COLO668 (cell line): ENCODE measurements at regions not wholly inside any gene's neighbourhood (a gene's known extent, or its start where the extent isn't known, plus 50 kb on each side); places are given as distances from the start of the nearest gene placed in this dataset.

Experiments
- DNase-seq: peaks from one replicate; lab custom pipeline; 2025; ENCODE audit not compliant: unreplicated experiment; lab: John Stamatoyannopoulos, UW

DNA sequence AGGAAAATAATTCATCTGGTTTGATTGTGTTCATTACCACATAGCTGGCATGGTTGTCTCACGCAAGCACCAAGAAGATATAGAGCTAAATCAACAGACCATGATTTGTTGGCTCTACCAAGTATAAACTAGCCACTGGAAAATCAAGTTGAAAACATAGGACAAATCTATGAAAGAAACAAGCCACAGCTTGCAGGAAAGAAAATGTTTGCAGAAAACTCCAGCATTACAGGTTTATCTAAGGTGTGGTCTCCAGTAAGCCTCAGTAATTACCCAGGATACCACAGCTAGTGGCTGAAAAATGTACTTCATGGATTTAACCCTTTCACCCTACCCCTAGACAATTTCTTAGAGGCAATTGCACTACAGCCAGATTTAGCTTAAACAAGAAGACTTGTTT, 340.6 kb downstream of the SOX2 start:
- no peak for DNase-seq

DNA sequence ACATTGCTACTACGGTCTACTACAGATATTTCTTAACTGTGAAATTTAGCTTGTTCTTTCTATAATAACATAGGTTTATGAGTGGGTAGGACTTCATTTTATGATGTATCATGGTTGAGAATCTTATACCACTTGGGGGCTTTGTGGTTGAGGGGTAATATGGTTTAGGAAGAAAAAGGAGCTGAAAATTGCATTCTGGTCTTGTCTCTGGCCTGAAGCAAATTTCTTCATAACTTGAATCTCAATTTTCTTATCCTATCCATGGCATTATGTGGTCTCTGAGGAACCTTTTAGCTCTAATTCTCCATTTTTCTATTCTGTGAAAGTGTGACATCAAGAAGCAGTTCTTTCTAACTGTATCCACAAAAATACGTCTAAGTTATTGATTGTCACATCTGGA, 341.0 kb downstream of the SOX2 start:
- DNase-seq, result no peak

DNA sequence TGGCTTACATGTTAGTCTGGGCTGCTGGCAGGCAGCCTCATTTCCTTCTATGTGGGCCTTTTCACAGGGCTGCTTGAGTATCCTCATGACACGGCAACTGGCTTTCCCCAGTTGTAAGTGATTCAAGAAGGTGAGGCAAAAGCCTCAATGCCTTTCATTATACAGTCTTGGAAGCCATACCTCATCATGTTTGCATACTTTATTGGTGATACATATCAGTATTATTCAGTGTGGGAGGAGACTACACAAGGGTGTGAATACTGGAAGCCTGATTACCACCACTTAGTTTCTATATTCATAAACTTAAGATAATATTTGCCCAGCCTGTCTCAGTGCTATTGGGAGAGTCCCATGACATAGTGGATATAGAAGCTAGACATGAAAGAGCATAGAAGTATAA, 346.8 kb downstream of the SOX2 start:
- no peak for DNase-seq

DNA sequence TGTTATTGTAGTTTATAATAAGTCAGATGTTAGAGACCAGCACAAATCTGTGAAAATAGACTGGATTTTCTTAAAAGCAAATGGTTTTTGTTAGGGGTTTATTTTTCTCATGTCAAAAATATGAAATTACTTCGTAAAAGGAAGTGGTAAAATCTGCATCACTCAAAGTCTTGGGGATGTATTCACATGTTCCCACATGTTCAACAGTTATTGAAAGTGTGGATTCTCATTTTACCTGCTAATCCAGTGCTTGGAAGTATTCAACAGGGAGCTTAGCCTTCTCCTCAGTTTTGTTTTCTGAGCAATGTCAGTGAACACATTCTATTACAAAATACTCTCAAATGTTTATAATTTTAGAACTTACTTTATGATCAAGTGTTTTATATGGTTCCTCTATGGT, 352.0 kb downstream of the SOX2 start:
- DNase-seq, result no peak

DNA sequence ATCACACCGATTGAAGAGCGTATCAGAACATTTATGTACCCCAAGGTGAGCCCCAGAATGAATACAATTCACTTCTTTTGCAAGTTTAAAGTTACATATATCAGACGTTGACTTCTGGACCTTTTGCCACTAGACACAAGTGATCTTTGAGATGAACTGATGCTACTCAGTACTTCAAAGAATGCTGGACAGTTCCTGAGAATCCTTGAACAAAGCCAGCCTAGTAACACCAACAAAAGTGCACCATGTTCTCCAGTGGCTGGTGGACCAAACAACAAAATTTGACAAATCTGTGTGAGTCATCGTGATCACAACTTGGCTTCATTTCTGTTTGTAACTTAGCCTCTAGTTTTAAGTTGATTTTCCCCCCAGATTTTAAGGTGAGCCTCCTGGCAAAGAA, 355.7 kb downstream of the SOX2 start:
- DNase-seq, result no peak

DNA sequence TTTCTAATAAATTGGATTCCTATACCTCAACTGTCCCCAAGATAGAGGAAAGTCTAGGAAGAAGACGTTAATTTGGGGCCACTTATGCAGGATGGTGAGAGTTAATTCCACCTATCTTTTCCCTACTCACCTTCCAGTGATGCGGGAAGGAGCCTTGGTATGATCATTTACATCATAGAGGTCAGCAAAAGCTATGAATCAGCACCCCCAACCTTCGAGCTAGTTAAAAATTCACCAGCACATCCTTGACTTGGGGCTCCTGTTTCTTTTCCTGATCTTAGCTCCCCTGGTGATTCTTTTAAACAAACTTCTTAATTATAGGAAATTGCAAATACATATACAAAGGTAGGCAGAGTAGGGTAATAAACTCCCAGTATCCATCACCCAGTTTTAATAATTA, 366.6 kb downstream of the SOX2 start:
- DNase-seq, result no peak

DNA sequence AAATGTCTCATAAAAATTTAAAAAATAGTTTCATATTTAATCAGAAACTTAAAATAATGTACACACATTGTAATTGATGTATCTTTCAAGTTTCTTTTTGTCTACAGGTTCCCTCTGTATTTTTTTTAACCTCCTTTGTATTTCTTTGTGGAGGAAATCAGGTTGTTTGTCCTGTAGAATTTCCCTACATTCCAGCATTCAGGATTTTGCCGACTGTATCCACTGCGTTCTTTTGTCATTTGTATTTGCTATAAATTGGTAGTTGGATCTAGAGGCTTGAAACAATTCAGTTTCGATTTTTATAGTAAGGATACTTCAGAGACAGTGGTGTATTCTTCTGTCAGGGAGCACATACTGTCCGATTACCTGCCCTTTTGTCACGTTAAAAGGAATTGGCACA, 367.2 kb downstream of the SOX2 start:
- DNase-seq, result no peak

DNA sequence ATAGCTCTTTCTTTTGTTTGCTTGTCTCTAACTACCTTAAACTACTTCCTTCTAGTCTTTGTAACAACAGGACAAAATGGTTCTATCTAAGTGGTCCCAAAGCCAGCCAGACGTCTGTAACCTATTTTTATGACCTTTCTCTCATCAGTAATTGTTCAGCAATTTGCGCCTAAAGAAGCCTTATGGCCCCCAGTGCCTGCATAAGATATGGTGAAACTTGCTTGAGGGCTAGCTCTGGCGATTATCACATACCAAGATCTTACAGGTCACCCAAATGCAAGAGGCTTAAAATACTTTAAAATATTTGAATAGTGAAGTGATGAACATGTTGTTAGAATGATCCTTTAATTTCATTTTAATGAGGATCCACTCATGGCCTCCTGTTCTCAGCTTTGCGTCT, 369.4 kb downstream of the SOX2 start:
- no peak for DNase-seq

DNA sequence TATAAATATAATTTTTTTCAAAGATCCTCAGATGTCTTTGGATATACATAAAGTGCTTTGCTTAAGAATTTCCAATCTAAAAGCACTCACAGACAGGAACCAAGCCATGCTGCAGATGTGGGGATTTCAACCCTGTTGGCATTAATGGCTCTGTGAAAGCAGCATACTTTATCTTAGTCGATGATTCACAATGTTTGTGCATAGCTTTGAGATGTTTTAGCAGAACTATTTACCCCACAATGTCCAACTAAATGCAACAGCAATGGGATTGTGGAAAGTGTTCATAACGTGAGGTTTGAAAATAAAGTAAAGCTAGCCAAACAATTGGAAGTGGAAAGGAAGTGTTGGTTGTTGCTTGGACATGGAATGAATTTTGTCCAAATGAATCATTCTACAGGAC, 371.4 kb downstream of the SOX2 start:
- no peak for DNase-seq

DNA sequence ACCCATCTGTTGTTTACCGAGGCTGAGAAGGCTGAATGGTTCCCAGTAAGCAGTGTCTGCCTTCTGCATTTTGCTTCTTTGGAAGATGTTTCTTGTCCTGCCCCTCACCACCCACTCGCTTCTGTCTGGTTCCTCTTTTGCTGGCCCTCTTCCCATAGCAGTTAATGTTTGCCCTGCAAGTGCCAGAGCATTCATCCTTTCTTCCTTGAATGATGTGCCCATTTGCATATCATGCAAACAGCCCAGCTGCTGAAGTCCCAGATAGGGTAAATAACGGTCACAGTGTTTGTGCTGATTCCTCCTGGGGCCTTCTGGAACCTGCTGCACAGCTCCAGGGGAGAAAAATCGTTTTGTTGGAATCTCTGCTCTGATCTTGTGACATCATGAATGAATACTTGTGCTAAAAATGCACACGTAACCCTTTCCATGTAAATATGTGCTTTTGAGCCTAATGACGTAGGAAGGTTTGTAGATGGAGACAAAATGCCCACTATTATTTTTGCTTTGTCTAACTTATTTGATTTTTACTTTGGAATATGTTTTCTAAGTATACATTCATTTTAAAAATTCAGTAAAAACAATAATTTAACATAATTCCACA, 381.0 kb downstream of the SOX2 start:
- peak; percentile 4 for DNase-seq

DNA sequence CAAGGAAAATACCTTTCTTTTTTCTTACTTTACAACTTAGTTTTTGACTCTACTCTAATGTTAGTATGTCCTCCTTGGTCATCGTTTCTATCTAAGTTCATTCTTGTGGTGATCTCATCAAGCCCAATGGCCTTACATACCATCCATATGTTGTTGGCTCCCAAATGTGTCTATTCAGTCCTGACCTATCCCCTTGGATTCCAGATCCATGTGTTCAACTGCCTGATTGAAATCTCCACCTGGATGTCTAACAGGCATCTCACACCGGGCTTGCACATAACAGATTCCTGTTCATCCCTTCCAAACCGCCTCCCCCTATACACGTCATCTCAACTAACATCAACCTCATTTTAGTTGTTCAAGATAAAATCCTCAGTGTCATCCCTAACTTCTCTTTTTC, 382.6 kb downstream of the SOX2 start:
- no peak for DNase-seq

DNA sequence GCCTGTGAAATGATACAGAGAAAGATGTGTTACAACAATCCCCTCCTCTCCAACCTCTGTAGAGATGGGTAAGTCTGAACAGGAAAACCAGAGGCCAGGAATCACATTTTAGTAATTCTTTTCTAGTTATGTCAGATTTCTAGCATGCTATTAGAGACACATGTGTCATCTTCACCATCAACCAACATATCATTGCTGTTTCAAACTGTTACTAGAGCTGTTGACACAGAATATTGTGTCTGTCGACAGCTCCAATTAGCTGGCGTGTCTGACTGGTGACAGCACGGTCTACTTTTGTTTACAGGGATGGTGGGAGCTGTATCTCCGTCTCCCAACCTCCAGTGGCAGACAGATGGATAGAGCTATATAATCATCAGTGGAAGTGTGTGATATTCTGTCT, 393.2 kb downstream of the SOX2 start:
- DNase-seq, result no peak

DNA sequence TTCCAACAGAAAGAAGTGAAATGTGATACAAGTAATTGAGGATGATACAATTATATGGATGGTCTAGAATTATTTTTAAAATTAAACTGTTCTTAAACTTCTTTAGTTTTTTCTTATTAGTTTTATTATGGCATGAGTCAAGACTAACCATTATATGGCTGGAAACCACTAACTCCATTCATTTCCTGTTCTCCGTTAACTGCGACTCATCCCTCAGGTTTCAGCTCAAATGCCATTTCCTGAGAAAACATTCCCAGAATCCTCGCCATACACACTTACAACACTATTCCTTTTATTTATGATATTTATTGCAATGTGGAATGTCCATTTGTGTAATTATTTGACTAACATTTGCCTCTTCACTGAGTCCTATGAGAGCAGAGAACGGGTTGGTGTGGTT, 394.1 kb downstream of the SOX2 start:
- DNase-seq, result no peak

DNA sequence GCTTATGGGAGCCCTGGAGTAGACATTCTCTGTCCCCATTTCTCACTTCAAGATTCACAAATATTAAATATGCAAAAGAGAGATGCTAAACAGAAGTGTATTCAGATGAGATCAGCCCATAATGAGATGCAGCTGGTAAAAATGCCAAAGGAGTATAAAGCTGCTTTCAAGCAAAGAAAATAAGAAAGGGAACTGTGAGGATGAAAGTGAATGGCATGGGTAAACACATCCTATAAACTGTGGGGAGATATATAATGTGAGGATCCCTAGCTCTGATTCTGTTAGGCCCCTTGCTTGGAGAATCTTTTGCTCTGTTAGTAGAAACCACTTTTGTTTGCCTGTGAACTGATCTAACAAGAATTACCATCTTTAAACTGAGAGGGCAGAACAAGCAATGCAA, 396.6 kb downstream of the SOX2 start:
- no peak for DNase-seq

DNA sequence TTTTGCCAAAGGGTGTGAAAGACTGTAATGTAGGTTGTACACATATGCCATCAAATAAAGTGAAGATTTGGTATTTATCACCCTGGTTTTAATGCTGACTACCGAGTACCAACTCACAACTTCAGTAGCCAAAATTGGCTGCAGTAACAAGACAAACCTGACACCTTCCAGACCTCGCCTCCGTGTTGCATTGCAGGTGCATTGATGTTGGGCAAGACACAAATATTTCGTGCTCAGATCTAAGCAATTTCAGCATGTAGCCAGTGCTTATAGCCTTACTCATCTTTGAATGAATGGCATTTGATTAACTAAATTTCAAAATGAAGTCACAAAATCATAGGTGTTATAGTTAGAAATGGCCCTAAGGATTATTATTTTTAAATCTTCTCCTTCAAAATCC, 400.2 kb downstream of the SOX2 start:
- DNase-seq, result no peak

DNA sequence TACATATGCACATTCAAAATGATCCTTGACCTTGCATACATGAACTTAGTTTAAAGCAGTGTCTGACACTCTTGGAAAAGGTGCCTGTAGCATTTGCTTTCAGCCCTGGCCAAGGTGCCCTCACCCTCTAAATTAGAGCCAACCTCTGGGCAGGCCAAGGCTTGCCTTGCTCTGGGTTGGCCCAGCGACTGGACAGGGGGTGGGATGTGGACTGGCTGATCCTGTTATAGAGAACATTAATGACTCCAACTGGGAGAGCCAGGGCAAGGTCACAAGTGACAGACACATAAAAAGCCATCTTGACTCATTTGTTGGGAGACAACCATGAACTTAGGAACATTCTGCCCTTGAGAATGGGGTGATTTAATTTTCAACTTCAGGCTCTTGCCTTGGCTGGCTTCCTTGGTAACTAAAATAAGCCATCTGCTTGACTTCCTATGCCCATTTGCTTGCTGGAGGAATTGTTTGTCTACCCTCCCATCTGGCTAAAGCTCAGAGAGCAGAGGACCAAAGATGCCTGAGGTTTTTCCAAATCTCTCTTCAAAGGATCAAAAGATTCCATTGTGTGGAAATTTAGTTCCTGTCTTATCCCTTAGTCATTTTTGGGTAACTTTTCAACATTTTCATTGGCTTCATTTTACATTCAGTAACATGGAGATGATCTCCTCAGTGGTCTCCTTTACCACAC, 403.7 kb downstream of the SOX2 start:
- DNase-seq, result no peak

DNA sequence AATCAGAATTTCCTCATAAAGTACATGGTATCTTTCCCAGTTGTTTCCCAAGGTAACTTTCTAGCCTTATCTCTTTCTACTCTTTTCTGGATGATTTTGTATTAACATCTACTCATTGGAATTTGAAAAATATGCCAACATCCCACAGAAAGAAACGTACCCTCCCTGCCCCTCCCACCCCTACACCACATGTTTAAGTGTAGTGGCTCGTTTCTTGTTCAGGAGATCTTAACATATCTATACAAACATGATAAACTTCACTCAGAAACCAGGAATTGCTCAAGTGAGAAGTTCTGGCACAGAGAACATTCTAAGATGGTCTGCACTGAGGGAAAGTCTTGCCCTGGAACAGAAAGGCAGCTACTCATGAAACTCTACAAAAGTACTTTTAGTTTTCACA, 404.7 kb downstream of the SOX2 start:
- no peak for DNase-seq

DNA sequence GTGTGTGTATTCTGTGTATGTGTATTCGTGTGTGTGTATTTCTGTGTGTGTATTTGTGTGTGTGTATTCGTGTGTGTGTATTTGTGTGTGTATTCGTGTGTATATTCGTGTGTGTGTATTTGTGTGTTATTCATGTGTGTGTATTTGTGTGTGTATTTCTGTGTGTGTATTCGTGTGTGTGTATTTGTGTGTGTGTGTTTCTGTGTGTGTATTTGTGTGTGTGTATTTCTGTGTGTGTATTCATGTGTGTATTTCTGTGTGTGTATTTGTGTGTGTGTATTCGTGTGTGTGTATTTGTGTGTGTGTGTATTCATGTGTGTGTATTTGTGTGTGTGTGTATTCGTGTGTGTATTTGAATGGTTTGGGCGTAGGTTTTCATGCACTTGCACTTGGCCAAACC, 405.4 kb downstream of the SOX2 start:
- DNase-seq, result no peak

DNA sequence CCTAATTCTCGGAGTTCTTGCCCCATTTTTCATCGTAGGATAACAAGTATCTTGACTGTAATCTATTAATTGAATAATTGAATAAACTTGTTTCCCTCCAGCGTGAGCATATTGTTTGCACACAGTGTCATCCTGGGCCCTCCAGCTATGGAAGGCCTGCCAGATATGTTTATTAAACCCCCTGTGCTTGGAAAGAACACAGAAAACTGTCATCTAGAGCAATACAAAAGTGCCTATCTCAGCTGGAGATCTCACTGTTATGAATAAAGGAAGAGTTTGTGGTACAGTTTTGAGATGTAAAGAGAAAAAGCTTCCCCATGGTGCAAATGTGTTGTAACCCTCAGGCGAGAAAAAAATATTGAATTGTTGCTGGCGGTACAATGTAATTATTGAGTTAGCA, 405.9 kb downstream of the SOX2 start:
- DNase-seq, result no peak

DNA sequence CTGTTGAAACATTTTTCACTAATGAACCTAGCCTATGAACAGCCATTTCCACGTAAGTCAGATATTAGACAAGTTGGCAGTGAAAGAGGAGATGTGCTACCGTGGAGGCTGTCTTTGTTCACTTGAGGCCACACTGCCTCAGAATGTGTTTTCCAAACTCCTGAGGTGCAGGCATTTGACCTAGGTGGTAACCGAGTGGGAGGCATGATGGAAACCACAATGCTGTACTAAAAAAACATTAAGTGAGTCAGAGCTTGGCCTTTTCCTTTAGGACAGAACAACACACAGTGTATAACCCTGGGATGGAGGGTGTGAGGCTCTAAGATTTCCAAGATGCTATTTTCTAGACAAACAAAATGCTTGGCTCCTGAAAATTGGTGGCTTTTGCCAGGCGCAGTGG, 406.3 kb downstream of the SOX2 start:
- DNase-seq, result no peak

DNA sequence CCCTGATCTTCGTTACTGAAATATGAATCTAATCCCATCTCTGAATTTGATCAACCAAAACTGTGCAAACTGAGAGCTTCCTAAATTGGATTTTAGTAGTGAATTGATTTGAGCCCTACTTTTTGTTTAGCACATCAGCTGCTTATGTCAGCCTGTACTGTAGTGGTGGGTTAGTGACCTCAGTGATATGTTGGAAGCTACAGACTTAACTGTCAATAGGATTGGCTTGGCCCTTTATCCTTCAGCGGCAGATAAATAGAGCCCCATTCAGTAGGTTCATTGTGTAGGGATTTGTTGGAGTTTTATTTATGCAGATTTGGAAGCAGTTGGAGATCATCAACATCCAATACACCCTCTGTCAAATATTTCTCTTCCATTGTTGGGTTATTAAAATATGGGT, 409.7 kb downstream of the SOX2 start:
- no peak for DNase-seq

DNA sequence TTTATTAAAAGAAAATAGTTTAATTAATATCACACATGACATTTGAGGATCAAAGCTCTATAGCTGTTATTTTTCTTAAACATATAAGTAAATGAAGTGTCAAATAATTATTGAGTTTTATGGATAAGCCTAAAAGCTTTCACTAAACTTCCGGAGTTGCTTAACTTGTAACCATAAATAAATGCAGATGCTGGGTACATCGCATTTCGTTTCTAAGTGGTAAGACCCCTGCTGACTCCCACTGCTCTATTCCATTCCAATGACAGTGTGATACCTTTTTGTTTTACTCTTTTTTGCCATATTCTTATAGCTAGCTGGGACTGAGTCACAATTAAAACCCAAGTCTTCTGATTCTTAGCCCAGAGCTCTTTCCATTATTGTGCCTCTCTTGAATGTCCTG, 411.1 kb downstream of the SOX2 start:
- DNase-seq, result no peak

DNA sequence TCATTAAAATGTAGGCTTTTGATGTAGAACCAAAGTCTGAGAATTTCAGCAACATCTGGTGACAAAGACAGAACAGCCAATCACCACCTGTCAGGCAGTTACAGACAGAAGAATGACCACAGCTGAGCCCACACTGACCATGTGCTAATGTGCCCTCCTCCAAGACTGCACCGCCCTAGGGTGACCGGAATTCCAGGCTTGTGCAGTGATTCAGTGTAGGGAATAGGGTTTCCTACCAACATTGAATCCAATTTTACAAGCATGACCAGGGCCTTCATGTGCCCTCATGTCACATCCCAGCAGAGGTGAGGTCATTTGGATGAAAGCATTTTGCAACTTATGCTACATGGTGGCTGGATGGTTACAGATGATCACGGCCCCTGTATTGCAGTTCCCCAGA, 412.5 kb downstream of the SOX2 start:
- no peak for DNase-seq
